Subcutaneous abdominal adipose tissue (tissue), 5 donors: ENCODE measurements at regions not wholly inside any gene's neighbourhood (a gene's known extent, or its start where the extent isn't known, plus 50 kb on each side); places are given as distances from the start of the nearest gene placed in this dataset.

Experiments used
- H3K27ac ChIP-seq: one replicate; pipeline ENCODE4 v1.7.0; 2013; ENCODE audit warnings: low read depth, mild to moderate bottlenecking, inconsistent platforms, low read length, moderate library complexity
- H3K27me3 ChIP-seq, 5 donors: one replicate each; pipeline ENCODE4 v1.7.0; 2013; ENCODE audit warnings: low read length in 5 of 5, inconsistent platforms in 1 of 5; ENCODE audit not compliant: control insufficient read depth in 5 of 5, insufficient read depth in 4 of 5
- H3K36me3 ChIP-seq, 5 donors: one replicate each; pipeline ENCODE4 v1.7.0; 2013; ENCODE audit warnings: low read length in 5 of 5; ENCODE audit not compliant: control insufficient read depth in 5 of 5, insufficient read depth in 5 of 5
- H3K4me1 ChIP-seq, 5 donors: one replicate each; pipeline ENCODE4 v1.7.0; 2013; ENCODE audit warnings: low read length in 5 of 5, mild to moderate bottlenecking in 3 of 5, moderate library complexity in 1 of 5; ENCODE audit not compliant: control insufficient read depth in 5 of 5, insufficient read depth in 5 of 5
- H3K4me3 ChIP-seq, 5 donors: one replicate each; pipeline ENCODE4 v1.7.0; 2013; ENCODE audit warnings: low read length in 5 of 5, low read depth in 1 of 5
- H3K9ac ChIP-seq, 5 donors: one replicate each; pipeline ENCODE4 v1.7.0; 2013; ENCODE audit warnings: low read length in 5 of 5, mild to moderate bottlenecking in 4 of 5, moderate library complexity in 3 of 5
- H3K9me3 ChIP-seq, 5 donors: one replicate each; pipeline ENCODE4 v1.7.0; 2013; ENCODE audit warnings: low read length in 5 of 5; ENCODE audit not compliant: control insufficient read depth in 5 of 5
- donor health status: healthy.
- donor health status: healthy.
- donor health status: healthy.
- donor health status: healthy.
- donor health status: healthy.

DNA sequence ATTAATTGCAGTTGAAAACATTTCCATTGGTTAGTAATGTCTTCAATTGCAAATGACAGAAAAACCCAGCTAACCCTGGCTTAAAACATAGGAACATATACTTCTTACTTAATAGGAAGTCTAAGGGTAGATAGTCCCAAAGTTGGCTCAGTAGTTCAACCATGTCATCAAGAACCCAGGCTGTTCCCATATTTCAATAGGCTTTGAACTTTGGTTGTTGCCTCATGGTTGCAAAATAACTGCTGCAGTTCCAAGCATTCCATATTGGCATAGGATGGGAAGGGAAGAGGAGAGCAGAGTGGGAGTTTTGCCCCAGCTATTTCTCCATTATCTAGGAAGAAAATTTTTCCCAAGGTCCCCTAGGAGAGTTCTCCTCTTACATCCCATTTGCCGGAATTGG lies 81.4 kb upstream of the EEPD1 start:
- H3K4me3 ChIP-seq, result no peak overlapping the region
- peak overlapping the region; percentile 82 for H3K27ac ChIP-seq
- no peaks in the 10 kb centered on the region for H3K27me3 ChIP-seq

DNA sequence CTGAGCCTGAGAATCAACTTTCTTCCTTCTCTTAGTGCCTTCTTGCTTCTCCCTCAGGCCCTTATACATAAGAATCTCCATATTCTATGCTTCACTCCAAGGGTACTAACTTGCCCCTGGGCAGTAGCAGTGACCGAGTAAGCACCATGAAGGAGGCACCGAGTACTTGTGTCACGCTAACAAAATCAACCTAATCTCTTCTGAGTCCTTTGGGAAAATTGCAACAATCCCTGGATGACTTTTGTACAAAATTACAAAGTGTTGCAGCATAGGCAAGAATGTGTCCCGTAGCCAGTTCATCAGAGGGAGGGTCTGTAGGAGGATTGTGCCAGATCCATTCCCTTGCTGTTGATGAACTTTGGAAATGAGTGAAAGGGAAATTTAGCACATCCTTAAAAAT lies 80.4 kb upstream of the EEPD1 start:
- H3K9me3 ChIP-seq, result peaks cover 0 to 2% (median 0%) of the 10 kb centered on the region in 5 donors
- peak overlapping the region; percentile 82 for H3K27ac ChIP-seq
- H3K4me3 ChIP-seq, result no peak overlapping the region
- peaks cover 14 to 57% (median 26%) of the 10 kb centered on the region in 5 donors for H3K4me1 ChIP-seq
- H3K36me3 ChIP-seq, result no peaks in the 10 kb centered on the region
- no peaks in the 10 kb centered on the region for H3K27me3 ChIP-seq
- peak overlapping the region in 1 of 5 donors; percentile 29 for H3K9ac ChIP-seq

More for the DNA sequence above, 81.4 kb upstream of the EEPD1 start:
- Histone ChIP-seq H3K36me3 (no peaks in the 10 kb centered on the region), H3K9ac (peak overlapping the region in 1 of 5 donors; percentile 69), H3K9me3 (peaks cover 0 to 2% (median 0%) of the 10 kb centered on the region in 5 donors), H3K4me1 (peaks cover 14 to 57% (median 26%) of the 10 kb centered on the region in 5 donors)

DNA sequence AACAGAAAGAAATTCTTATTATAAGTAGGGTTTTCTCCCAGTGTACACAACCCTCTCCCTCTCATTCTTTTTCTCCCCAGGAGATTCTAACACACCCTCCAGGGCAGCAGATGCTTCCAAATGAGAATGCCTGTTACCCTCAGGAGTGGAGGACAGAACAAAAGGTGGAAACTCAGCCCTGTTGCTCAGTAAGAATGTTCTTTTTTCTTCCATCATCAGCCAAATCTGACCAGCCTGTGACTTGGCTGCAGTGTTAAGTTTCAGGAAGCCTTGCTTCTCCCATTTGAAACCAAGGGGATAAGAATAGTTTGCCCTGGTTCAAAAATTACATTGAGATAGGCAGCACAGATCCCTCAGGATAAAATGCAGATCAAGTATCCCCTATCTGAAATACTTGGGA lies 77.5 kb upstream of the EEPD1 start:
- Histone ChIP-seq H3K9me3 (peaks cover 0 to 2% (median 0%) of the 10 kb centered on the region in 5 donors), H3K27ac (peak overlapping the region; percentile 30), H3K9ac (no peak overlapping the region), H3K4me3 (no peak overlapping the region), H3K36me3 (no peaks in the 10 kb centered on the region), H3K27me3 (no peaks in the 10 kb centered on the region), H3K4me1 (peaks cover 10 to 36% (median 33%) of the 10 kb centered on the region in 5 donors)

DNA sequence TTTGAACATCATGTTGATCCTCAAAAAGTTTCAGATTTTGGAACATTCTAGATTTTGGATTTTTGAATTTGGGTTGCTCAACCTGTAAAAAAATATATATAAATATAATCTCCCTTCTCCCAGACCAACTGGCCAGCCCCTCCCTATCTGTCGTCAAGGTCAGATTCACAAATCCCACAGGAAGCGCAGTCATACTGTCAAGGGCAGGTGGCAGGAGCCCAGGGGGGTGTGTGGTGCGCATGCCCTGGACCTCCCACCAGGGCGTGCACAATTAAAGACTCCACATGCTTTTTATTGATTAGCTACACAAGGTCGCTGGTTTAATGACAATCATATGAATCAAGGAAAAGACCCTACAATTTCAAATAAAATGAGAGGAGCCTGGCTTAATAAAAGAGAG lies 77.0 kb upstream of the EEPD1 start:
- H3K27ac ChIP-seq, result peak overlapping the region; percentile 30
- no peak overlapping the region for H3K9ac ChIP-seq
- peaks cover 0 to 2% (median 0%) of the 10 kb centered on the region in 5 donors for H3K9me3 ChIP-seq
- H3K36me3 ChIP-seq, result no peaks in the 10 kb centered on the region
- H3K27me3 ChIP-seq, result no peaks in the 10 kb centered on the region
- no peak overlapping the region for H3K4me3 ChIP-seq
- H3K4me1 ChIP-seq, result peaks cover 10 to 35% (median 31%) of the 10 kb centered on the region in 5 donors

DNA sequence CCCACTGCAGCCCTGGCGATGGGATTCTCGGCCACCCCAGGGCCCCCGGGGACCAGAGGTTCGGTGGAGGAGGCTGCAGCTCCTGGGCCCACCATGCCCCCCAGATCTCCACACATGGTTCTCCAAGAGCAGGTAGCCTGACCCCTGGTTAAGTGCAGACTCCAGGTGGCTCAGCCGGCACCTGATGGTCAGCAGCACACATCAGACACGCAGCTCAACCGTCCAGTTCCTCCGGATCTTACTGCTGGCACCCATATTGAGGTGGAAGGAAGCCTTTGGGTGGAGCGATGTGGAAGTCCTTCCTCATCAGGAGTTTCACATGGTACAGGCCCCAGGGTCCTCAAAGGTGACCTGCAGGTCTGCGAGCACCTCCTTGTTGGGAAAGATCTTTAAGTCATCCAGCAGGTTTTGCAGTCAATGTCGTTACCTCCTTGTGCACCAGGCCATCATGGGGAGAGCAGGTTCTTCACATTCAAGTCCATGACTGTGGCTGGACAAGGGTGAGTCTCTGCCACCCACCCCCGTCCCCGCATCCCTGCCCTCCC lies 74.2 kb upstream of the EEPD1 start:
- Histone ChIP-seq H3K9me3 (no peaks in the 10 kb centered on the region), H3K9ac (no peak overlapping the region), H3K4me3 (no peak overlapping the region), H3K36me3 (no peaks in the 10 kb centered on the region), H3K4me1 (peaks cover 0 to 45% (median 15%) of the 10 kb centered on the region in 5 donors), H3K27me3 (no peaks in the 10 kb centered on the region), H3K27ac (no peak overlapping the region)

DNA sequence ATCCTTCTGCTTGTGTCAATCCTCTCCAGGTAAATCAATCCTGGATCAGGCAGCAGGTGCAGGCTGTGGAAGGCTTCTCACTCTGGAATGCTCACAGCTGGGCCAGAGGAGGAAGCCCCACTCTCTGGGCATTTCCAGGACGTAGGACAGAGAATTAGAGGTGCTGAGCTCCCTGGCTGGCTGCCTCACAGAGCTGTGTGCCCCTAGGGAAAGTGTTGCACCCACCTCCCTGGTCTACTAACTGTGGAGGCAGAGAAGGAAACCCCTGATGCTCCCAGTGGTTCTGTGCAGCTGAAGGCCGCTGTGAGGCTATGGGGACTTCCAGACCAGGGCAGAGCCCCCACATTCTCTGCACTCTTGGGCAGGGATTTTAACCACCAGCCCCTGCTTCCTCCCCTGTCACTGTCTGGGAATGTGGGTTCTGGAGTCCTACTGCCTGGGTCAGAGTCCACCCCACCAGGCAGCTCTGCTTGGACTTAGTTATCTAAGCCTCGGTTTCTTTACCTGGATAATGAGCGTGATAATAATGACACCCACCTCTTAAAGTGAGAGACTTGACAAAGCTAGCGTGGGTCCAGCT lies 73.5 kb upstream of the EEPD1 start:
- no peak overlapping the region for H3K9ac ChIP-seq
- H3K4me1 ChIP-seq, result peaks cover 2 to 44% (median 17%) of the 10 kb centered on the region in 5 donors
- H3K36me3 ChIP-seq, result no peaks in the 10 kb centered on the region
- H3K9me3 ChIP-seq, result no peaks in the 10 kb centered on the region
- H3K27ac ChIP-seq, result no peak overlapping the region
- no peaks in the 10 kb centered on the region for H3K27me3 ChIP-seq
- no peak overlapping the region for H3K4me3 ChIP-seq

DNA sequence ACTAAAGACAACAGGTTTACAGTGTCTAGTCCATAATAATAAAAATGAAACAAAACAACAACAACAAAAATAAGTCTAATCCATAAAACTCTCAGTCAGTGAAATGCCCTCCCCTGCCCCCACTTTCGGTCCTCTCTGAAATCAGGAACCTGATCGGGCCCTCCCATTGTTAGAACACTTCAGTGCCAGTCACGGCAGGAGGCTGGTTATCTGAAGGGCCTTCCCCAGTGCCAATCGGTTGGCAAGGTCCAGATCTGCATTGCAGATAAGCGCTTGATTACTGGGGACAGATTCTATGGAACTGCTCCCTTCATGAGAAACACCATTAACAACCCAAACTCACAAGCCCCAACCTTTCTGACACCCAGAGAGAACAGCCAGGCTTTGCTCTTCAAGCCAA lies 72.2 kb upstream of the EEPD1 start:
- no peaks in the 10 kb centered on the region for H3K36me3 ChIP-seq
- H3K4me1 ChIP-seq, result peaks cover 0 to 44% (median 12%) of the 10 kb centered on the region in 5 donors
- no peak overlapping the region for H3K9ac ChIP-seq
- no peak overlapping the region for H3K4me3 ChIP-seq
- no peak overlapping the region for H3K27ac ChIP-seq
- no peaks in the 10 kb centered on the region for H3K27me3 ChIP-seq
- H3K9me3 ChIP-seq, result no peaks in the 10 kb centered on the region

DNA sequence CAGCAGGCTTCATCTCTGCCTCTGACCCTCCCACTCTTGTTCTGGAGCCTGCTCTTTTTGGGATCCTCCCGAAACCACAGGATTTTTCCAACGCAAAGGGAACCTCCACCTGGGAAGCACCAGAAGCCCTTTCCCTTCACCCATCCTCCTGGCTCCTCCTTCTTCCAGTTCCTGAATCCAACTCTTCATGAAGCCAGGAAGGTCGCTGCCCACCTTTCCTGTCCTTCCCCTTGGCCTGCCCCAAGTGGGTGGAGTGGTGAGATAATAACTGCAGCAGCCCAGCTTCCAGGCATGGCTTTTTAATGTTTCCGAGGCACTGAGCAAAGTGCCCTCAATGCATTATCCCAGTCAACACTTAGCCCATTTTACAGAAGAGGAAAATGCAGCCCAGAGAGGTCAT lies 70.8 kb upstream of the EEPD1 start:
- no peaks in the 10 kb centered on the region for H3K9me3 ChIP-seq
- no peaks in the 10 kb centered on the region for H3K36me3 ChIP-seq
- H3K27ac ChIP-seq, result no peak overlapping the region
- no peak overlapping the region for H3K9ac ChIP-seq
- no peaks in the 10 kb centered on the region for H3K27me3 ChIP-seq
- no peak overlapping the region for H3K4me3 ChIP-seq
- H3K4me1 ChIP-seq, result peaks cover 0 to 34% (median 12%) of the 10 kb centered on the region in 5 donors

DNA sequence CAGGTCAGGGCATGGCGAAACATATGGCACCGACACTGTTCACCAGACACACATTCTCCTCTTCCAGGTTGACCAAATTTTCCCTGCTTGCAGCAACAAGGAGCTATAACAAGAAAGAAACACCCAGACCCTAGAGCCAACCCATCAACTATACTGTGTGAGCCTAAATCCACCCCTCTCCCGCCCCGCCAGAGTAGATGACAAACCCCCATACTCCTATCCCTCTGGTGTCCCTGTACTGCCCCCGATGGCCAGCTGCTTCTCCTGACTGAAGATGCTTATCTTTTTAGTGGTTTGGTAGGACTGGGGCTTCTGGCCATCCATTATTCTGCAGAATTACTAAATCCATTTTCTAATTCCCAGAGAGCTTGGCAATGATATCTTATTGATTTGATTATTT lies 70.1 kb upstream of the EEPD1 start:
- H3K9ac ChIP-seq, result no peak overlapping the region
- H3K27me3 ChIP-seq, result no peaks in the 10 kb centered on the region
- no peaks in the 10 kb centered on the region for H3K9me3 ChIP-seq
- H3K36me3 ChIP-seq, result no peaks in the 10 kb centered on the region
- no peak overlapping the region for H3K27ac ChIP-seq
- no peak overlapping the region for H3K4me3 ChIP-seq
- H3K4me1 ChIP-seq, result peaks cover 0 to 34% (median 12%) of the 10 kb centered on the region in 5 donors

DNA sequence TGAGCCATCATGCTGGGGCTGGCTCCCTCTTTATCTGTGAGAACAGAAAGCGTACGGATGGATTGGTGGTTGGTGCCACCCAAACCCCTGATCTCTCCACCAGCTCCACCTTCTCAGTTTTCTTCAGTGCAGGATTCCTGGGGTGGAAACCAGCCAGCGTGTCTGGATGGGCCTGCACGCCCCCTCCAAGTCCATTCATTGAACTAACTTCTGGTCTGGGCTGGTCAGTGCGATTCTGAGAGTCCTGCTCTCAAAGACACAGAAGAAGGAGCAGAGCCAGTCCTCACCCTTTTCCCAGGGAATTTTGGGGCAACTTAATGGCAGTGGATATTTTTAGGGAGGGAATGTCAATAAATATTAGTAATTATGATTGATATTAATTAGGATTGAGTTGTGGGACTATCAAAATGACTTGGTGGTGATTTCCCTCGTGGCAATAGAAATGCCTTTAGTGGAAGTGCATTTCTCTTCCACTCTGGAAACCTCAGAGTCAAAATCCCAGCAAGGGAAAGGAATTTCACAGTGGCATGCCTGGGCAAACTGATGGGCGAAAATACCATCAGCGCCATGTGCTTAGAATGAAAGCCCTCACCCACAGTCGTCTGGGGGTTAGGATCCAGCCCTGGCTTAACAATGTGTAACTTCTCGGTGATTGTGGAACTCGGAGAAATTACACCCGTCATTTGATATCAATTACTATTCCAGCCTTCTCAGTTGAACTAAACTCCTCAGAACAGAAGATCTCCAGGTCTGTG lies 69.3 kb upstream of the EEPD1 start:
- Histone ChIP-seq H3K36me3 (no peaks in the 10 kb centered on the region), H3K4me3 (no peak overlapping the region), H3K4me1 (peaks cover 0 to 32% (median 12%) of the 10 kb centered on the region in 5 donors), H3K9ac (no peak overlapping the region), H3K27me3 (no peaks in the 10 kb centered on the region), H3K9me3 (no peaks in the 10 kb centered on the region), H3K27ac (no peak overlapping the region)
